ENCODE measurements at regions not wholly inside any gene's neighbourhood (a gene's known extent, or its start where the extent isn't known, plus 50 kb on each side); places are given as distances from the start of the nearest gene placed in this dataset.
A peak's percentile ranks its signal among the peaks of the same experiment; 100 is the strongest.

DNA sequence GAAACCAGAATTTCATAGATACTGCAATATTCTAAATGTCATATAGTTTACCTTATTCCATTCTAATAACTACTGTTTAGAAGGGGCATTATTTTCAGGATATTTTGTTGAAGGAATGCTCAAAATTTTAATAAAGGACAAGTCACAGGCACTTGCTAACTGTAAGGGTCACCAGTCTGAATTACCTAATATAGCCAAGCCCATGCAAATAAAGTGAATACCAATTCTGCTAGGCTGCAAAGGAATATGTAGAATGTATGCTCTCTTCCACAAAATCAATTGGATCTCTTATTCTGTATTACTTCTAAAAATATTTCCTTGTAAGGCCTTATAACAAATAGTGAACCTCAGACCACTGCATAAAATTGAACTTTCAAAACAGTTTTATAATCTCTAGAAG, 52.3 kb upstream of the FAT4 start:
- TF ChIP-seq, protein P1, sequence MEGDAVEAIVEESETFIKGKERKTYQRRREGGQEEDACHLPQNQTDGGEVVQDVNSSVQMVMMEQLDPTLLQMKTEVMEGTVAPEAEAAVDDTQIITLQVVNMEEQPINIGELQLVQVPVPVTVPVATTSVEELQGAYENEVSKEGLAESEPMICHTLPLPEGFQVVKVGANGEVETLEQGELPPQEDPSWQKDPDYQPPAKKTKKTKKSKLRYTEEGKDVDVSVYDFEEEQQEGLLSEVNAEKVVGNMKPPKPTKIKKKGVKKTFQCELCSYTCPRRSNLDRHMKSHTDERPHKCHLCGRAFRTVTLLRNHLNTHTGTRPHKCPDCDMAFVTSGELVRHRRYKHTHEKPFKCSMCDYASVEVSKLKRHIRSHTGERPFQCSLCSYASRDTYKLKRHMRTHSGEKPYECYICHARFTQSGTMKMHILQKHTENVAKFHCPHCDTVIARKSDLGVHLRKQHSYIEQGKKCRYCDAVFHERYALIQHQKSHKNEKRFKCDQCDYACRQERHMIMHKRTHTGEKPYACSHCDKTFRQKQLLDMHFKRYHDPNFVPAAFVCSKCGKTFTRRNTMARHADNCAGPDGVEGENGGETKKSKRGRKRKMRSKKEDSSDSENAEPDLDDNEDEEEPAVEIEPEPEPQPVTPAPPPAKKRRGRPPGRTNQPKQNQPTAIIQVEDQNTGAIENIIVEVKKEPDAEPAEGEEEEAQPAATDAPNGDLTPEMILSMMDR (IDR thresholded peaks at IDR 0.05) = no peak

DNA sequence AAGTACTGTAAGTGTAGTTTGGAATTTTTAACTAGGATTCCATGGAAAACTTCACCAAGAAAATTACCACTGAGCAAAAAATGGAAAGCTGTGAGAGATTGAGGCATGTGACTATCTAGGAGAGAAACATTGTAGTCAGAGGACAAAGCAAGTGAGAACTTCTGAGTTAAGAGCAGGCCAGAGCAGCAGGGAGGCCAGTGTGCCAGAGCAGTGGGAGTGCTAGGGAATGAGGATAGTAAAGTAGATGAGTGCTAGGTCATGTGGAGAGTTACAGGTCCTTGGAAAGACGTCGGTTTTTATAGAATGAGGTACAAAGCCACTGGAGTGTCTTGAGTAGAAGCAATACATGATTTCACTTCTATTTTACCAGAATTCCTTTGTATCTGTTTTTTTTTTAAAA, 52.7 kb upstream of the FAT4 start:
- no peaks in the 10 kb centered on the region for H3K36me3 ChIP-seq
- no peak for DNase-seq (ENCODE audit: low spot score in 2 of 2)
- no peaks in the 10 kb centered on the region for H3K4me1 ChIP-seq
- H3K4me3 ChIP-seq = no peak overlapping the region
- no peaks in the 10 kb centered on the region for H3K27me3 ChIP-seq
- TF ChIP-seq, protein P1 (IDR thresholded peaks at IDR 0.05) = no peak
- intact Hi-C loops (cut with DNase I) = no loop called here
- no peaks in the 10 kb centered on the region for H3K9me3 ChIP-seq
- H3K27ac ChIP-seq = no peak overlapping the region

More for the DNA sequence above, 52.3 kb upstream of the FAT4 start:
- Histone ChIP-seq H3K4me3 (no peak overlapping the region), H3K27ac (no peak overlapping the region), H3K4me1 (no peaks in the 10 kb centered on the region), H3K36me3 (no peaks in the 10 kb centered on the region), H3K27me3 (no peaks in the 10 kb centered on the region), H3K9me3 (no peaks in the 10 kb centered on the region)
- DNase-seq (ENCODE audit: low spot score in 2 of 2) = no peak
- intact Hi-C loops (cut with DNase I) = no loop called here

DNA sequence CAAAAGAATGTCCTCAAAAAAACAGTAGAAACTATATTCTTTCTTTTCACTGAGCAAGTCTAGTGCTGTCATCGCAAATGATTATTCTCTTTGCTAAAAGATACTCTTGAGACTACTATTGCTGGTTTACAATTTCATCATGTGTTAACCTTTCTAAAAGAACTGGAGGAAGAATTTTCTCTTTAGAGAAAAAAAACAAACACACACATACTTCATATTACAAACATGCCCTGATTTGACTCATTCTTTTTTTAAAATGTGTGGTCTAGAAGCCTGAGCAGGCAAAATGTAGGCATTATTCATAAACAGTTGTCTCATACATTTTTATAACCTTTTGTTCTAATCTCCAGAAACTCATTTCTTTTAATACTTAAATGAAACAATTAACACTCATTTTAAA, 60.6 kb upstream of the FAT4 start:
- no peak overlapping the region for H3K4me3 ChIP-seq

DNA sequence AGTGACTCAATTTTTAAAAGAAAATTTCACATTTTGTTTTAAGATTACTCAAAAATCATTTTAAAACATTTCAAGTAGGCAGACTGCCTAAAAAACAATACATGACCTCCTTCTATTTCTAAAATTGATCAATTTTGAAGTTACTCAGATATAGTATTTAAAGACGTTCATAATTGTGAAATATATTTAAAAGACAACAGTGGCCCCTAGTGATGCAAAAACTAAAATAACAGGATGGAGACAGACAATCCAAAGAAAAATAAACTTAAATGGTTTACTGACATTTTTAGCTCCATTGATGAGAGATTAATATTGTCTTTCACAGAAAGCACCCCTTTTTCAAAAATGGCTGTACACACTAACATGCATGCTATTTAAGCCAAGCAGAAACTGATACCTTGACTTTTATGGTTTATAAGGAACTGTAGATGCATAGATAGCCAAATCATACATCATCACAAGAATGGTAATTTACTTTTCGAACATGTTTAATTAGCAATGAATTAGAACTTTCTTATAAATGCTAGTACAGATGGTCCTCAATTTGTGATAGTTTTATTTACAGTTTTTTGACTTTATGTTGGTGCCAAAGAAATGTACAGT, 69.8 kb upstream of the FAT4 start:
- H3K36me3 ChIP-seq = no peaks in the 10 kb centered on the region
- no peak overlapping the region for H3K4me3 ChIP-seq
- intact Hi-C loops (cut with DNase I) = loop anchor here (5.0 kb wide), 1 partner anchor 913 kb away; no protein-coding TSS in a partner anchor
- TF ChIP-seq, protein P1 (IDR thresholded peaks at IDR 0.05) = peak in 2 of 3 experiments; percentile 21 to 40
- H3K27me3 ChIP-seq = no peaks in the 10 kb centered on the region
- H3K4me1 ChIP-seq = no peaks in the 10 kb centered on the region
- no peak for DNase-seq (ENCODE audit: low spot score in 2 of 2)
- H3K27ac ChIP-seq = no peak overlapping the region
- no peaks in the 10 kb centered on the region for H3K9me3 ChIP-seq

More for the DNA sequence above, 60.6 kb upstream of the FAT4 start:
- H3K9me3 ChIP-seq = no peaks in the 10 kb centered on the region
- TF ChIP-seq, protein P1 (IDR thresholded peaks at IDR 0.05) = no peak
- H3K36me3 ChIP-seq = no peaks in the 10 kb centered on the region
- no peak overlapping the region for H3K27ac ChIP-seq
- H3K27me3 ChIP-seq = no peaks in the 10 kb centered on the region
- intact Hi-C loops (cut with DNase I) = no loop called here
- no peaks in the 10 kb centered on the region for H3K4me1 ChIP-seq
- DNase-seq (ENCODE audit: low spot score in 2 of 2) = no peak

DNA sequence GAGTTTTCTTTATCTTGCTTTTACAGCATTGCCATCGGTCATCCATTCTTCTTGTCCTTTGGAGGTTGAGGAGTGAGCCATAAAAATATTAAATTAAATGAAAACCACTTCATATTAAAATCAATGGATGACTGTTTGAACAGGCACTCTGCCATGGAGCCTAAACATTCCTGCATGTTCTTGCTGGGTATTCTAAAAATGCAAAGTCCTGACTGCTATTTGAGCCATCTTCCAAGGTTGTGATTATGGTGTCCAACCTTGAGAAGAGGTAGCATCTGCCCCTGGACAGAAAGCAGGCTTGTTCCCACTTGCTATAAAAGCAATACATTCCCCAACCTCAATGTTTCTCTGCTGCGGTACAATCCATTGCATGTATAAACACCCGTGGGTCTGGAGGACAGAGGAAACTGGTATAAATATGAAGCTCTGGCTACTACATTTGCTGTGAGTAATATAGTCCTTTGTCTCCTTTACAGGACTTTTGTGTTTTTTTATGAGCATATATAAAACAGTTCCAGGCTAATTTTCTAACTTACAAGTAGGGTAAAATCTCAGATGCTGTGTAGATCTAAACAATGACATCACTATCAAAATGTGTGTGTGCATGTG, 70.9 kb upstream of the FAT4 start:
- no peak for DNase-seq (ENCODE audit: low spot score in 2 of 2)
- intact Hi-C loops (cut with DNase I) = no loop called here
- H3K9me3 ChIP-seq = no peaks in the 10 kb centered on the region
- no peaks in the 10 kb centered on the region for H3K36me3 ChIP-seq
- no peak overlapping the region for H3K4me3 ChIP-seq
- TF ChIP-seq, protein P1 (IDR thresholded peaks at IDR 0.05) = no peak
- no peaks in the 10 kb centered on the region for H3K27me3 ChIP-seq
- no peak overlapping the region for H3K27ac ChIP-seq
- H3K4me1 ChIP-seq = no peaks in the 10 kb centered on the region
